GM23338 (cell line): ENCODE measurements at regions not wholly inside any gene's neighbourhood (a gene's known extent, or its start where the extent isn't known, plus 50 kb on each side); places are given as distances from the start of the nearest gene placed in this dataset.

Source experiments
- ATAC-seq: fragments of 200-7000 bp; cut with Tn5 transposase; 3 replicates; pipeline ENCODE4 v1.9.1; 2020
- DNase-seq: peaks from one replicate; pipeline ENCODE4 v3.0.0-alpha.2; 2015; ENCODE audit warnings: low spot score
- H2AFZ ChIP-seq: fragments of 200-600 bp; sonication (generic); 2 replicates; pipeline ENCODE4 v1.8.0; 2016; ENCODE audit warnings: antibody characterized with exemption, mild to moderate bottlenecking, moderate library complexity
- H3F3A ChIP-seq: fragments of 200-600 bp; sonication (generic); replicated peaks from 2 replicates; pipeline ENCODE4 v1.8.0; 2017; ENCODE audit warnings: antibody characterized with exemption, mixed run types, low read depth
- H3K27ac ChIP-seq: fragments of 200-600 bp; sonication (generic); 2 replicates; pipeline ENCODE4 v1.6.1; 2016; ENCODE audit warnings: low read depth
- H3K27me3 ChIP-seq: fragments of 200-600 bp; sonication (generic); 2 replicates; pipeline ENCODE4 v1.8.0; 2016; ENCODE audit warnings: mild to moderate bottlenecking, mixed run types, moderate library complexity; ENCODE audit not compliant: insufficient read depth
- H3K36me3 ChIP-seq: fragments of 200-600 bp; sonication (generic); 2 replicates; pipeline ENCODE4 v1.8.0; 2016; ENCODE audit warnings: mild to moderate bottlenecking; ENCODE audit not compliant: insufficient read depth
- H3K4me1 ChIP-seq: fragments of 200-600 bp; sonication (generic); 2 replicates; pipeline ENCODE4 v1.8.0; 2016; ENCODE audit warnings: mild to moderate bottlenecking, moderate library complexity; ENCODE audit not compliant: insufficient read depth
- H3K4me2 ChIP-seq: fragments of 200-600 bp; sonication (generic); 2 replicates; pipeline ENCODE4 v1.7.1; 2017; ENCODE audit warnings: mixed run types
- H3K4me3 ChIP-seq: fragments of 200-600 bp; sonication (generic); 2 replicates; pipeline ENCODE4 v1.6.1; 2016; ENCODE audit warnings: mixed run types
- H3K79me2 ChIP-seq: fragments of 200-600 bp; sonication (generic); replicated peaks from 2 replicates; pipeline ENCODE4 v1.8.0; 2017; ENCODE audit warnings: mild to moderate bottlenecking; ENCODE audit not compliant: insufficient read depth
- H3K9me2 ChIP-seq: fragments of 200-600 bp; sonication (generic); 2 replicates; pipeline ENCODE4 v1.8.0; 2017; ENCODE audit not compliant: insufficient read depth
- H4K20me1 ChIP-seq: fragments of 200-600 bp; sonication (generic); replicated peaks from 2 replicates; pipeline ENCODE4 v1.8.0; 2017; ENCODE audit warnings: mild to moderate bottlenecking; ENCODE audit not compliant: insufficient read depth
- H3K27ac Mint-ChIP-seq: 2 replicates; pipeline ENCODE4 v1.8.0; 2020; ENCODE audit warnings: inconsistent platforms, mild to moderate bottlenecking, moderate library complexity, mixed read lengths
- H3K27me3 Mint-ChIP-seq: 3 replicates; pipeline ENCODE4 v1.8.0; 2022; ENCODE audit warnings: low read depth, mild to moderate bottlenecking, moderate library complexity, mixed read lengths, inconsistent platforms; ENCODE audit not compliant: insufficient read depth, poor library complexity
- H3K36me3 Mint-ChIP-seq: 3 replicates; pipeline ENCODE4 v1.8.0; 2021; ENCODE audit warnings: low read depth, mild to moderate bottlenecking, inconsistent platforms, moderate library complexity, mixed read lengths
- H3K4me1 Mint-ChIP-seq: 3 replicates; pipeline ENCODE4 v1.8.0; 2020; ENCODE audit warnings: mild to moderate bottlenecking, inconsistent platforms, mixed read lengths
- H3K4me3 Mint-ChIP-seq: 3 replicates; pipeline ENCODE4 v1.8.0; 2021; ENCODE audit warnings: moderate library complexity, mild to moderate bottlenecking, inconsistent platforms, mixed read lengths
- H3K9me3 Mint-ChIP-seq: 3 replicates; pipeline ENCODE4 v1.8.0; 2020; ENCODE audit warnings: moderate library complexity, mild to moderate bottlenecking, inconsistent platforms, mixed read lengths
- CREB1 ChIP-seq: fragments of 250-450 bp; sonication (Bioruptor Pico); IDR thresholded peaks from 2 replicates; pipeline ENCODE4 v1.5.0; 2020; ENCODE audit warnings: low read depth, mild to moderate bottlenecking, moderate library complexity
- EZH2 ChIP-seq: fragments of 200-600 bp; sonication (generic); IDR thresholded peaks from one replicate; pipeline ENCODE4 v1.8.0; 2017; ENCODE audit warnings: antibody characterized with exemption, mild to moderate bottlenecking, low read depth; ENCODE audit not compliant: unreplicated experiment
- EZH2phosphoT487 ChIP-seq: fragments of 200-600 bp; sonication (generic); IDR thresholded peaks from one replicate; pipeline ENCODE4 v1.8.1; 2018; ENCODE audit warnings: antibody characterized with exemption; ENCODE audit not compliant: unreplicated experiment
- JUNB ChIP-seq: IDR thresholded peaks from one replicate; pipeline ENCODE4 v1.6.1; 2016; ENCODE audit warnings: antibody characterized with exemption; ENCODE audit not compliant: unreplicated experiment
- NANOG ChIP-seq: IDR thresholded peaks from 2 replicates; pipeline ENCODE4 v1.6.1; 2016; ENCODE audit warnings: antibody characterized with exemption, borderline replicate concordance
- POLR2AphosphoS5 ChIP-seq: IDR thresholded peaks from 2 replicates; pipeline ENCODE4 v1.6.1; 2016; ENCODE audit warnings: antibody characterized with exemption, low read depth
- STAT1 ChIP-seq: IDR thresholded peaks from one replicate; pipeline ENCODE4 v1.6.1; 2016; ENCODE audit warnings: antibody characterized with exemption; ENCODE audit not compliant: unreplicated experiment
- ZNF114 ChIP-seq: fragments of 250-450 bp; sonication (Bioruptor Pico); IDR thresholded peaks from 2 replicates; pipeline ENCODE4 v1.5.0; 2020; ENCODE audit warnings: mild to moderate bottlenecking, moderate library complexity
- ZNF331 ChIP-seq: fragments of 250-450 bp; sonication (Bioruptor Pico); IDR thresholded peaks from 2 replicates; pipeline ENCODE4 v1.5.0; 2020; ENCODE audit warnings: low read depth, mild to moderate bottlenecking, moderate library complexity
- ZNF462 ChIP-seq: fragments of 250-450 bp; sonication (Bioruptor Pico); IDR thresholded peaks from 2 replicates; pipeline ENCODE4 v1.5.0; 2020; ENCODE audit warnings: mild to moderate bottlenecking, moderate library complexity
- TF ChIP-seq, protein P1 (sequence below): IDR thresholded peaks from 2 replicates; pipeline ENCODE4 v1.6.1; 2016; ENCODE audit warnings: antibody characterized with exemption
- TF ChIP-seq, protein P2 (sequence below): IDR thresholded peaks from one replicate; pipeline ENCODE4 v1.6.1; 2018; ENCODE audit warnings: antibody characterized with exemption; ENCODE audit not compliant: unreplicated experiment
- TF ChIP-seq, protein P3 (sequence below), 2 experiments: fragments of 200-600 bp in 1 of 2; sonication (generic) in 1 of 2; conservative IDR thresholded peaks; 2 replicates each; pipeline versions ENCODE4 v1.5.1 to v1.6.1; 2016 to 2017; ENCODE audit warnings: antibody characterized with exemption in 2 of 2, low read depth in 2 of 2, mild to moderate bottlenecking in 2 of 2, moderate library complexity in 1 of 2

DNA sequence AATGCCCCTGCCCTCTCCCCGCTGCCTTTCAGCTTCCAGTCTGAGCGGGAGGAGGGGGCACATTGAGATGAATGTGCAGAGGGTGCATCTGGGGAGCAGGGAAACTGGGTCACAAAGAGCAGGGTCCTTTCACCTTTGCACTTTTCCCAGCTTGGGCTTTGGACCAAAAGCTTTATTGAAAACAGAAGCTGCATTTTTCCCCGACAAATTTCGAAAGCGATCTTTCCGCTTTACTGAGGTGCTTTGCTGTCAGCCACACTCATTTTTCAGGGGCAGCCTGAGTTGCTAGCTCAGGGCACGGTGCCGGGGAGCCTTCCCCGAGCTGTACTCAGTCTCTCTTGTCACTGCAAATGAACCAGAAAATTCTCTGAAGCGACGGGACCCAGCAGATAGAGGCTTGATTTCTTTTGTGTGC, 283.7 kb upstream of the SOX4 start:
- no peaks in the 10 kb centered on the region for H3K9me3 Mint-ChIP-seq
- H3K4me1 Mint-ChIP-seq = peaks cover 14% of the 10 kb centered on the region
- Histone ChIP-seq H3F3A (no peaks in the 10 kb centered on the region), H3K9me2 (no peaks in the 10 kb centered on the region), H3K27me3 (no peaks in the 10 kb centered on the region), H3K27ac (no peak overlapping the region), H3K4me2 (no peak overlapping the region), H3K4me3 (no peak overlapping the region), H3K36me3 (no peaks in the 10 kb centered on the region), H2AFZ (peak overlapping the region; percentile 93), H3K79me2 (no peaks in the 10 kb centered on the region), H4K20me1 (no peaks in the 10 kb centered on the region), H3K4me1 (no peaks in the 10 kb centered on the region)
- H3K36me3 Mint-ChIP-seq = no peaks in the 10 kb centered on the region
- peaks cover 8% of the 10 kb centered on the region for H3K27me3 Mint-ChIP-seq
- H3K27ac Mint-ChIP-seq = no peak overlapping the region
- ATAC-seq (peak; percentile 57), DNase-seq (no peak)
- TF ChIP-seq ZNF462 (CRISPR knock-in tag) = no peak
- TF ChIP-seq, protein P1, sequence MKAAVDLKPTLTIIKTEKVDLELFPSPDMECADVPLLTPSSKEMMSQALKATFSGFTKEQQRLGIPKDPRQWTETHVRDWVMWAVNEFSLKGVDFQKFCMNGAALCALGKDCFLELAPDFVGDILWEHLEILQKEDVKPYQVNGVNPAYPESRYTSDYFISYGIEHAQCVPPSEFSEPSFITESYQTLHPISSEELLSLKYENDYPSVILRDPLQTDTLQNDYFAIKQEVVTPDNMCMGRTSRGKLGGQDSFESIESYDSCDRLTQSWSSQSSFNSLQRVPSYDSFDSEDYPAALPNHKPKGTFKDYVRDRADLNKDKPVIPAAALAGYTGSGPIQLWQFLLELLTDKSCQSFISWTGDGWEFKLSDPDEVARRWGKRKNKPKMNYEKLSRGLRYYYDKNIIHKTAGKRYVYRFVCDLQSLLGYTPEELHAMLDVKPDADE = no peak
- TF ChIP-seq STAT1 = no peak
- TF ChIP-seq JUNB = no peak
- TF ChIP-seq NANOG = no peak
- TF ChIP-seq ZNF331 = no peak
- TF ChIP-seq, protein P2, sequence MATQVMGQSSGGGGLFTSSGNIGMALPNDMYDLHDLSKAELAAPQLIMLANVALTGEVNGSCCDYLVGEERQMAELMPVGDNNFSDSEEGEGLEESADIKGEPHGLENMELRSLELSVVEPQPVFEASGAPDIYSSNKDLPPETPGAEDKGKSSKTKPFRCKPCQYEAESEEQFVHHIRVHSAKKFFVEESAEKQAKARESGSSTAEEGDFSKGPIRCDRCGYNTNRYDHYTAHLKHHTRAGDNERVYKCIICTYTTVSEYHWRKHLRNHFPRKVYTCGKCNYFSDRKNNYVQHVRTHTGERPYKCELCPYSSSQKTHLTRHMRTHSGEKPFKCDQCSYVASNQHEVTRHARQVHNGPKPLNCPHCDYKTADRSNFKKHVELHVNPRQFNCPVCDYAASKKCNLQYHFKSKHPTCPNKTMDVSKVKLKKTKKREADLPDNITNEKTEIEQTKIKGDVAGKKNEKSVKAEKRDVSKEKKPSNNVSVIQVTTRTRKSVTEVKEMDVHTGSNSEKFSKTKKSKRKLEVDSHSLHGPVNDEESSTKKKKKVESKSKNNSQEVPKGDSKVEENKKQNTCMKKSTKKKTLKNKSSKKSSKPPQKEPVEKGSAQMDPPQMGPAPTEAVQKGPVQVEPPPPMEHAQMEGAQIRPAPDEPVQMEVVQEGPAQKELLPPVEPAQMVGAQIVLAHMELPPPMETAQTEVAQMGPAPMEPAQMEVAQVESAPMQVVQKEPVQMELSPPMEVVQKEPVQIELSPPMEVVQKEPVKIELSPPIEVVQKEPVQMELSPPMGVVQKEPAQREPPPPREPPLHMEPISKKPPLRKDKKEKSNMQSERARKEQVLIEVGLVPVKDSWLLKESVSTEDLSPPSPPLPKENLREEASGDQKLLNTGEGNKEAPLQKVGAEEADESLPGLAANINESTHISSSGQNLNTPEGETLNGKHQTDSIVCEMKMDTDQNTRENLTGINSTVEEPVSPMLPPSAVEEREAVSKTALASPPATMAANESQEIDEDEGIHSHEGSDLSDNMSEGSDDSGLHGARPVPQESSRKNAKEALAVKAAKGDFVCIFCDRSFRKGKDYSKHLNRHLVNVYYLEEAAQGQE = no peak
- TF ChIP-seq CREB1 (CRISPR knock-in tag) = no peak
- TF ChIP-seq, protein P3, sequence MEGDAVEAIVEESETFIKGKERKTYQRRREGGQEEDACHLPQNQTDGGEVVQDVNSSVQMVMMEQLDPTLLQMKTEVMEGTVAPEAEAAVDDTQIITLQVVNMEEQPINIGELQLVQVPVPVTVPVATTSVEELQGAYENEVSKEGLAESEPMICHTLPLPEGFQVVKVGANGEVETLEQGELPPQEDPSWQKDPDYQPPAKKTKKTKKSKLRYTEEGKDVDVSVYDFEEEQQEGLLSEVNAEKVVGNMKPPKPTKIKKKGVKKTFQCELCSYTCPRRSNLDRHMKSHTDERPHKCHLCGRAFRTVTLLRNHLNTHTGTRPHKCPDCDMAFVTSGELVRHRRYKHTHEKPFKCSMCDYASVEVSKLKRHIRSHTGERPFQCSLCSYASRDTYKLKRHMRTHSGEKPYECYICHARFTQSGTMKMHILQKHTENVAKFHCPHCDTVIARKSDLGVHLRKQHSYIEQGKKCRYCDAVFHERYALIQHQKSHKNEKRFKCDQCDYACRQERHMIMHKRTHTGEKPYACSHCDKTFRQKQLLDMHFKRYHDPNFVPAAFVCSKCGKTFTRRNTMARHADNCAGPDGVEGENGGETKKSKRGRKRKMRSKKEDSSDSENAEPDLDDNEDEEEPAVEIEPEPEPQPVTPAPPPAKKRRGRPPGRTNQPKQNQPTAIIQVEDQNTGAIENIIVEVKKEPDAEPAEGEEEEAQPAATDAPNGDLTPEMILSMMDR (conservative IDR thresholded peaks at IDR 0.05; ENCODE audit: low read depth in 2 of 2) = no peak
- TF ChIP-seq EZH2phosphoT487 = no peak
- no peak for TF ChIP-seq EZH2
- TF ChIP-seq ZNF114 (CRISPR knock-in tag) = no peak
- TF ChIP-seq POLR2AphosphoS5 = no peak
- no peak overlapping the region for H3K4me3 Mint-ChIP-seq
